HG03558 (cell line): ENCODE measurements at regions not wholly inside any gene's neighbourhood (a gene's known extent, or its start where the extent isn't known, plus 50 kb on each side); places are given as distances from the start of the nearest gene placed in this dataset.

ENCODE experiments used
- ATAC-seq: cut with Tn5 transposase; IDR thresholded peaks from one replicate; pipeline ENCODE4 v1.9.1; 2021; ENCODE audit warnings: moderate number of reproducible peaks; ENCODE audit not compliant: unreplicated experiment; ENCODE audit errors: extremely low read depth

DNA sequence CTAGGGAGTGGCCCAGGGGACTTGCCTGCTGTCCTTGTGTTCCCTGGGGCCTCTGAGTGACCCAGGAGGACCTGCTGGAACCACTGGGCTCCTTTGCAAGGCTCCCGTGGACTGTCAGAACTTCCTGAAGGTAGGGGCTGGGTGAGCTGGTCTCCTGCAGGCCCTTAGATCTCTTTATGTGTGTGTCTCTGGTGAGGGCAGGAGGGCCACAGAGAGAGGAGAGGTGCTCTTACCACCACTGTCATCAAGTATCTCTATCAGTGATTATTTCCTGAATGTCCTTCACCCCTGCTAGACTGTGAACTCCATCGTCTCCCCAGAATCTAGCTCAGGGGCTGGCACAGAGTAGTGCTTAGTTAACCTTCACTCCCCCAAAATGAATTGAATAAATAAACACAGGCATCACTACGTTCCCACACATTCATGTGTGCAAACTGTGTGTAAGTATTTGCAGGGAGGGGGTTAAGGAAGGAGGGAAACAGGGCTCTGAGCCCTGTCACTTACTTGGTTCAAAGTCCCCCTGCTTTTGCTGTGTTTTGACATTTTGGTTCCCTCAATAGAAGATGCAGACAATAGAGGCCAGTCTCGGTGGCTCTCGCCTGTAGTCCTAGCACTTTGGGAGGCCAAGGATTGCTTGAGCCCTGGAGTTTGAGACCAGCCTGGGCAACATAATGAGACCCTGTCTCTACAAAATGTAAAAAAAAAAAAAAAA lies 100.8 kb upstream of the HAAO start:
- no peak for ATAC-seq

DNA sequence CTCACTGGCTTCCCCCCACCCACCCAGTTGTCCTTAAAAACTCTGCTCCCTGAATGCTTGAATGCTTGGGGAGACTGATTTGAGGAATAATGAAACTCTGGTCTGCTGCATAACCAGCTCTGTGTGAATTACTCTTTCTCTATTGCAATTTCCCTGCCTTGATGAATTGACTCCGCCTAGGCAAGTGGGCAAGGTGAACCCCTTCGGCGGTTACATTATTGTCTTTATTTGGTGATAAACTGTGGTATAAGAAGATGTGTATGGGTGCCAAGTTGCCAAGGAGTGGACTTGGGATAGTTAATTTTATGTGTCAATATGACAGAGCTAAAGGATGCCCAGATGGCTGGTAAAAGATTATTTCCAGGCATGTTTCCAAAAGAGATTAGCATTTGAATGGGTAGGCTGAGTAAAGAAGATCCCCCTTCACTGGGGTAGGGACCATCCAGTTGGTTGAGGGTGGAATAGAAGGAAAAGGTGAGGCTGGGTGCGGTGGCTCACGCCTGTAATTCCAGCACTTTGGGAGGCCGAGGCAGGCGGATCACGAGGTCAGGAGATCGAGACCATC lies 98.5 kb upstream of the HAAO start:
- no peak for ATAC-seq

DNA sequence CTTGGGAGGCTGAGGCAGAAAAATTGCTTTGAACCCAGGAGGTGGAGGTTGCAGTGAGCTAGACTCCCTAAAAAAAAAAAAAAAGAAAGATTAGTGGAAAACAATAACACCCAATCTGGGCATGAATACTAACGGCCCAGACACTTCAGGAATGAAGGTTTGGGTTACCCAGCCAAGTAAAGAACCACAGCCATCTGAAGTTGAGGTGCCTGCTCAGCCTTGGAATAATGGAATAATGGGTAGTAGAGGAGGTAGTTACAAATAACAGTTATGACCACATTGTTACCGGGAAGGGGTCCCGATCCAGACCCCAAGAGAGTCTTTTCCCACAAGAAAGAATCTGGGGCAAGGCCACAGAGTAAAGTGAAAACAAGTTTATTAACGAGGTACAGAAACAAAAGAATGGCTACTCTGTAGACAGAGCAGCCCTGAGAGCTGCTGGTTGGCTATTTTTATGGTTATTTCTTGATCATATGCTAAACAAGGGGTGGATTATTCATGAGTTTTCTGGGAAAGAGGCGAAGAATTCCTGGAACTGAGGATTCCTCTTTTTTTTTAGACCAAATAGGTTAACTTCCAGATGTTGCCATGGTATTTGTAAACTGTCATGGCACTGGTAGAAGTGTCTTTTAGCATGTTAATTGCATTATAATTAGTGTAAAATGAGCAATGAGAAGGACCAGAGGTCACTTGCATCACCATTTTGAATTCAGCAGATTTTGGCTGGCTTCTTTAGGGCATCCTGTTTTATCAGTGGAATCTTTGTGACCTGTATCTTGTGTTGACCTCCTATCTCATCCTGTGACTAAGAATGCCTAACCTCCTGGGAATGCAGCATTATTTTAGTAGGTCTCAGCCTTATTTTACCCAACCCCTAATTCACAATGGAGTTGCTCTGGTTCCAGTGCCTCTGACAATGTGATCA lies 96.2 kb upstream of the HAAO start:
- no peak for ATAC-seq

DNA sequence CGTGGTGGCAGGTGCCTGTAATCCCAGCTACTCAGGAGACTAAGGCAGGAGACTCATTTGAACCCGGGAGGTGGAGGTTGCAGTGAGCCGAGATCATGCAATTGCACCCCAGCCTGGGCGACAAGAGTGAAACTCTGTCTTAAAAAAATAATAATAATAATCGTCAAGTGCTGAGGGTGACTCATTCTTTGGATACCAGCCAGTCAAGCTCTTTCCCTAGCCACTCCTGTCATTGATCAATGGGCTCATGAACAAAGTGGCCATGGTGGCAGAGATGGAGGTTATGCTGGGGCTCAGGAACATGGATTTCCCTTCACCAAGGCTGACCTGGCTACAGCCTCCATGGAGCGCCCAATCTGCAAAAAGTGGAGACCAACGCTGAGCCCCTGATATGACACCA lies 94.5 kb upstream of the HAAO start:
- ATAC-seq, result no peak

DNA sequence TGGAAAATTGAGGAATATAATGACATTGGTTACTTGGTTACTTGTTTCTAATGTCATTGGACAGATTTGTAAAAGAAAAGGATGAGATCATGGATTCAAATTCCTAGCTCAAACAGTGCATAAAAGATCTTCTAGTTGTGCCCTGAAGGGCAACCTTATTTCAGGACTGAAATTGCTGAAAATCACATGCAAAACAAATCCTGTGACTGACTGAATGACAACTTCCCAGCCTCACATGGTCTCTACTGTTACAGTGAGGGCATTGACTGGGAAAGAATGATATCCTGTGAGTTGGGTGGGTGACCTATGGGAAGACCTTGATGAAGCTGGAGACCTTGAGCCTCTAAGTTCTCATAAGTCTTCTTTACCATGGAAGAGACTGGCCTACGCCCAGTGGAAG lies 90.4 kb upstream of the HAAO start:
- no peak for ATAC-seq

DNA sequence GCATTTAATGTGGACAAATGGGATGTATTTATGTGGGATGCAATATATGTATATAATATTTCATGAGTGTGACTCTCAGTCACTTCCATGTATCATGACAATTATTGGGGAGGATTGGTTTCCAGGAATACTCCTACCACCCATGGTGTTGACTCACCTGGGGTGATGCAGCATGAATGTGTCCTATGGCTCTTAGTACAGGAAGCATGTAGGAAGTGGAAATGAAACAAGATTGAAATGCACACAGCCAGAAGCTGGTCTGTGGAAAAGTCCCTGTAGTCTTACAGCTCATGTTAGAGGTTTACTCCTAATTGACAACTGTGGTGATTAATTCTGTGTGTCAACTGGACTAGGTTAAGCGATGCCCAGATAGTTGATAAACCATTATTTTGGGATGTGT lies 89.3 kb upstream of the HAAO start:
- ATAC-seq, result no peak

DNA sequence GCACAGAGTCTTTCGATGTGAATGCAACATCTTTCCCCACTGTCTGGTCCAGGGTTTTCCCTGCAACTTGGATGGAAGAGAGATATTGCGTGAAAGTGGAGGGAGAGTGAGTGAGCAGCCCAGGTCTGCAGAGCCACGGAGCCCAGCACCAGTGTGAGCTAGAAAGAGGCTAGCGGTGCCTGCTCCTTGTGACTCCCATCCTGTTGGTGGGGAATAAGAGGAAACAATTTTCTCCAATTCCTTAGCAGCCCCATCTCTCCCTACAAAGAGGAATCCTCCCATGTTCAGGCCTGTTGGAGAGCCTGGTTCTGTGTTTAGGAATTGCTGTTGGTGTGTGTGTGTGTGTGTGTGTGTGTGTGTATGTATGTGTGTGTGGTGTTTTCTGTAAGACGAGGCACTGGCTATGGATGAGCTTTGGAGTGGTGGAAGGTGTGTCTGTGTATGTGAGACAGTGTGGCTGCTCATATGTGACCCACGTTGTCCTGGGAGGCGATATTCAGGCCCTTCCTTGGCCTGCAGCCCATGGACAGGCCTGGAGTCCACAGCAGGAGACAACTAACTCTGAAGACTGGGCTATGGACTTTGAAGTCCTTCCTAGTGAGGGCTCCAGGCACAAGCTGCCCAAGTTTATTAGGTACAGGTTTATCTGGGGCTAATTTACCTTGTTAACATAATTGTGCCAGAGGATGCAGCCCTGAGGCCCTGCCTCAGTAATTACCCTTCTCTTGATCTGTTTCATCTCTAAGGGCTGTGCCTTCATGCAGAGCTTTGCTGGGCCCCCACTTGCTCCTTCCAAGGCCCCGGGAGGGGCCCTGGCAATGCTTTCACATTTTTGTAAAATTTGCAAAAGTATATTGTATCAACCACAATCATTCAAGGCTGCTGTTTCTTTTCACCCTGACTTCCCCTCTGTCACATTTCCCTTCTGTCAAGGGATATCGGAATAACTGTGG lies 88.6 kb upstream of the HAAO start:
- ATAC-seq, result no peak

DNA sequence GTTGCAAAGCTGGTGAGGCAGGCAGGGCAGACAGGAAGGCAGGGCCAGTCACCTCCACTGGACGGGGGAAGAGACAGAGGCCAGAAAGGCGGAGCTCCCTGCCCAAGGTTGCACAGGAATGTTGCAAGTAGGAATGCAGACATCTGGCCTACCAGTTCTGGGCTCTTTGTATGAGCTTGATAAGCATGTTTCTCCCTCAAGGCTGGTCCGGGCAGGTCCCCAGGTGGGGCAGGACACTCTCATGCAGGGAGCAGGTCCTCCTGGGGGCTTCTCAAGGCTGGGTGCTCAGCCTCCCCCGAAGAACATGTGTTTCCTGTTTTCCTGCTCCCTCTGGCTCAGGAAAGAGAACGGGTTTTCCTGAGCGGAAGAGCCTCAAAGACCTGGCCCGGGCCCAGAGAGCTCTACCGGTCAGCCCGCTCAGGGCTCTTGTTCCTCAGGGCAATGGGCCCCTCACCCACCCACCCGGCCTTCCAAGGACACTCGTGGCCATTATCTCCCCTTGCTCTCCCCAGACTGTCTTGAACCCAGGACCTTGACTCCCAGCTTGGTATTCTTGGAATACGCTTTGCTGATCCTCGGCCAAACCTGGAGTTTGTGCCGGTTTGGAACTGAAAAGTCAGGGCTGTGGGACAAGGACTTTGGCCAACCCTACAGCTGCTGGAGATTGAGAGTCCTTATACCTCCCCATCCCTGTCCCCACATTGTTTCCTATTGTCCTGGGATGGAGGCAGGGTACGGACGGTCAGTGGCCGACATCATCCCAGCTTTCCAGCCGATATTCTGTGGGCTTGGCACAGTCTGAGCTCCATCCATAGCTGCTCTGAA lies 87.7 kb upstream of the HAAO start:
- ATAC-seq, result no peak

DNA sequence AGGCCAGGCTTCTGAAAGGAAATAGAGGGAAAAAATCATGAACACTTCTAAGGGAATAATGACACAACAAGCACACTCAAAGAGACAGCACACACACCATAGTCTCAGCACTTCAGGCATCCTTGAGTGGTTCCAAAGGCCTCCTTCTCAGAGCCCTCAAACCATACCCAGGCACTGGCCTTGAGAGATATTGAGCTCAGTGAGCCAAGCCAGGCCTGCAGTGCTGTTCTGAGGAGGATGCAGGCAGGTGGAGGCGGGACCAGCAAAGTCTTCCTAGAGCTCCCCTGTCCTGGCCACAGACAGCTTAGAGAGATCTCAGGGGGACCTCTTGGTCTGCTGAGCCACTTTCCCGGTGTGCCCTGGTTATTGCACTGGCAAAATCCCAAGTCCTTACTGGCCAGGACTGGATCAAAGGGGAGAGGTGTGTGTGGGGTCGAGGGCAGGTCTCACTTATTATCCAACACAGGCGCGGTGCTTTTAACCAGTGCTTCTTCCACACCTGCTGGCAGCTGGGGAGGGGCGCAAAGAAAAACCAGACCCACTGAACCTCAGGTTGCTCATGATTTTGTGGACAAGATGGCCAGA lies 86.8 kb upstream of the HAAO start:
- ATAC-seq, result no peak

DNA sequence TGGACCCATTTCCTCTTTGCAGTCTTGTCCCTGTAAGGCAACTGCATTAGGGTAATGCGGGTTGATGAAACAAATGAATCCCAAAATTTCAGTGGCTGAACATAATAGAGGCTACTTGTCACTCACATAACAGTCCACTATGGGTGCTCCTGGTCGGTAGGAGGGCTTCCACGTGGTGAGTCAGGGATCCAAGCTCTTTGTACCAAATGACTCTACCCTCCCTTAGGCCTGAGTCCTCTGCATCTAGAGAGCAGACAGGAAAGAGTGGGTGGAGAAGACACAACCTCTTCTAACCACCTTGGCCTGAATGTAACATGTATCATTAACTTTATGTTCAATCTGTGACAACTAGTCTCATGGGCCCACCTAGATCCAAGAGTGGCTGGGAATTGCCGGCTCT lies 86.2 kb upstream of the HAAO start:
- no peak for ATAC-seq

DNA sequence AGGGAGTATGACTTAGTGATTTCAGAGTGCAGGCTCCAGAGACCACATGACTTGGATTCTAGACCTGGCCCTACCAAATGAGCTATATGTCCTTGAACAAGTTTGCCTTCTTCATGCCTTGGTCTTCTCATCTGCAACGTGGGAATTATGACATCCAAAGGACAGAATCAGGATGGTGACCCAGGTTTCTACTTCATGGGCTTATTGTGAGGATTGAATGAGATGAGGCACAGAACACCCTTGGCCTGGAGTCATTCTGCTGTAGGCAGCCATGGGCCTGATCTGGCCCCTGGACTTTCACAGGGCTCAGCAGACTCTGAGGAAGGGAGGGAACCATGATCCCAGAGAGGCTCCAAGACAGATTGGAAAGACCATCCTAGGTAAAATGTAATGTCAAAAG lies 85.6 kb upstream of the HAAO start:
- no peak for ATAC-seq

DNA sequence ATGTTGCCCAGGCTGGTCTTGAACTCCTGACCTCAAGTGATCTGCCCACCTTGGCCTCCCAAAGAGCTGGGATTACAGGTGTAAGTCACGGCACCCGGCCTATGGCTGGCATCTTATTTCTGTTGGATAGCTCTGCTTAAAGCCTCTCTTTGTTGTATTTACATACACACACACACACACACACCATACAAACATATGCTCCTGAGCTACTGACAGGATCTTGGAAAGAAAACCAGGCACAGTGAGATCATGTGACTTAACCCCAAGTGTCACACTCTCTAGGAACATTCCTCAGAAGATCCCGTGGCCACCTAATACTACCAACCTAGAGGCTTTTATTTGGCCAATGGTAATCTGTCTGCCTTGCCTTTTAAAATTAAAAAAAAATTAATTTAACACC lies 85.1 kb upstream of the HAAO start:
- ATAC-seq, result no peak

DNA sequence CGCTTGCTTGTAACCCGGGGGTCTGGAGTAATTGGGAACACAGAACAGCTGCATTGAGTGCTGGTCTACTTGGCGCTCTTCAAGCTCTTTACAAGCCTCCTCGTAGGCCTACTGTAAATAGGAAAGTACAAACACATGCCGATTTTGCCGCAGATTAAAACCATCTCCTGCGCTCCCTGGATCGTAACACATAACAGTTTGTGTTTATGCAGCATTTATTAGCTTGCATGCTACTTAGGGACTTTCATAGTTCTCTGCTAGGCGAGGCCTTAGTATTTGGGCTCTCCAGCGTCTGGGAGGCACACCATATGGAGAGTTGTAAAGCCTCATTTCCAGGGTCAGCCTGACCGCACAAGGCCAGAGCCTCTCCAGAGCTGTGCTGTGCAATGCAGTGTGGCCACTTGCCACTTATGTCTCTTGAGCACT lies 84.0 kb upstream of the HAAO start:
- no peak for ATAC-seq

DNA sequence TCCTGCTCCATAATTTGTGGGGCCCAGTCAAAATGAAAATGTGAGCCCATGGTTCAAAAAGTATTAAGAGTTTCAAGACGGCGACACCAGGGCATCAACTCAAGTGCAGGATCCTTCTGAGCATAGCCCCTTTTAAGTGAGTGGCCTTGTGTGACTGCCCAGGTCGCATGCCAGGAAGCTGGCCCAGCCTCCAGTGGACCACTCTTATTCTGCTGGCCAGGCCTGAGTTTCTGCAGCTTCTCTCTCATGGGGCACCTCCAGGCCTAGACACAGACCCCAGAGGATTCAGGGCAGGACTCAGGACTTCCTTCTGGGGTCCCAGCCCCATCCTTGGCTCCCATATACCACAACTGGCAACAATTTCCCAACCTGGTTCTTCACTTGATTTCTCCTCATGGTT lies 83.5 kb upstream of the HAAO start:
- no peak for ATAC-seq

DNA sequence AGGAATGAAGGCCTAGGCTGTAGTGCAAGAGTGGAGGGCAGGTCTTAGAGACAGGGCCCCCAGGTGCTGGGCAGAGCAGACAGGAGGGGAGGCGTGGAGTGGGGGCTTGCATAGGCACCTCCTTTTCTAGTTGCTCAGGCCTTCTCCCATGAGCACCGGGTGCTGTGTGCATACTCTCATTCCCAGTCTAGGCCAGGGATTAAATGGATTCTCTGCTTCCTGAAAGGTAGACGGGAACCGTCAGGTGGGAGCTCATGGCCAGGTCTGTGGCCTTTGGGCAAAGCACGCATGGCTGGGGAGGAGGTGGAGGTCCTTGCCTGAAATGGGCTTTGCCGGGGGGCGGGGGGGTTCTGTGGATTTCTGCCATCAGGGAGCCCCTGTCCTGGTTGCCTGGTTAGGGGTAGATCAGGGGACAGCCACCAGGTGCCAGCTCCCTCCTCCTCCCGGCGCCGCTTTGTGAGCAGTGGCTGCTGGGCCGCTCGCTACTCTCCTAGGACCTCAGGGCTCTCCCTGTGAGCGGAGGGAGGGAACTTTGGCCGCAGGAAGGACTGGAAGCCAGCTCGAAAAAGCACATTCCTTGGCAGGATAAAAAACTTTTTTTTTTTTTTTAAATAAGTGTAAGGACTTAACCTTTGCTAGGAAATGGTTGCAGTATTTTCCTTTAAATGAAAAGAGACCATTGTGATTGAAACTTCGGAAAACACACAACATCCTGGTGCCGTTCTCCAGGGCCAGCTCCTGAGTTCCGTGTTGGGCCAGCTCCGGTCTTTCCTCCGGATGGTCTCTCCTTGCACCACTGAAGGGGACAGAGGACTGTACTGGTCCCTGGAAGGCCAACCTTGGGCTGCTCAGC lies 82.8 kb upstream of the HAAO start:
- ATAC-seq, result no peak

DNA sequence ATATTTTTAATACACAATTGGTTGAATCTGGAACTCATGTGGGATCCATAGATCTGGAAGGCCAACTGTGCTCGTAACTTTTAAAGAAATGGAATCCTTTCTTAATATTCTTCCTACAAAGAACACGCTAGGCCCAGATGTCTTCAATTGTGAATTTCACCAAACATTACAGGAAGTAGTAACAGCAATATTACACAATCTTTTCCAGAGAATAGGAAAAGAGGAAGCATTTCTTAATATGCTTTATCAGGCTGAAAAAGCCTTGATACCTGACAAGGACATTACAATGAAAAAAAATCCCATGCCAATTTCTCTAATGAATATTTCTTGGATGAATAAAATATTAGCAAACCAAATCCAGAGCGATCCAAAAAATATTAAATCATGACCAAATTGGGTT lies 80.3 kb upstream of the HAAO start:
- ATAC-seq, result no peak

DNA sequence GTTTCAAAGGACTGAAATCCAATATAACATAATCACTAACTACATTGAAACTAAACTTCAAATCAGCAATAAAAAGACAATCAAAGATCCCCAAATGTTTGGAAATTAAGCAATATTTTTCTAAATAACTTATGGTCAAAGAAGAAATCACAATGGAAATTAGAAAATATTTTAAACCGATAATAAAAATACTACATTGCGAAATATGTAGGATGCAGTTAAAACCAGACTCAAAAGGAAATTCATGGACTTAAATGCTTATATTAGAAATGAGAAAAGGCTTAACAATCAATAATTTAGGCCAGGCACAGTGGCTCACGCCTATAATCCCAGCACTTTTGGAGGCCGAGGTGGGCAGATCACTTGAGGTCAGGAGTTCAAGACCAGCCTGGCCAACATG lies 79.0 kb upstream of the HAAO start:
- no peak for ATAC-seq

DNA sequence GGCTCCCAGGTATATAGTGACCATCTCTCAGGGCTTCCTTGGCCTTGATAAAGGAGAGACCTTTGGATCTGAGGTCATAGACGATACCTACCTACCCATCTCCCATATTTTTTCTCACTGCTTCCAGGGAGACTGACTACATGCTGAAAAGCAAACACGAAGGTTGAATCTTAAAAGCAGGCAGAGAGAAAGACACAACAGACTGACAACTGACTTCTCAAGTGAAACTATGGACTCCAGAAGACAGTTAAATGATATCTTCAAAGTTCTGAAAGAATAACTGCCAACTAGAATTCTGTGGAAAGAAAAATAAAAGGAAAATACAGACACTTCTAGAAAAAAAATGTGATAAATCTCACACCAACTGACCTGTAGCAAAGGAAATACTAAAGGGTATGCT lies 76.5 kb upstream of the HAAO start:
- no peak for ATAC-seq
